HL-60 (cell line): ENCODE measurements at regions not wholly inside any gene's neighbourhood (a gene's known extent, or its start where the extent isn't known, plus 50 kb on each side); places are given as distances from the start of the nearest gene placed in this dataset.

Source experiments
- DNase-seq, 2 experiments: peaks; one replicate each; pipeline ENCODE4 v3.0.0-alpha.2; 2010 to 2020; ENCODE audit warnings: low read depth in 1 of 2, low spot score in 1 of 2
- H3K27ac ChIP-seq: fragments of 250-450 bp; sonication (Bioruptor Pico); replicated peaks from 2 replicates; pipeline ENCODE4 v1.5.1; 2020; ENCODE audit warnings: mild to moderate bottlenecking, moderate library complexity
- H3K27me3 ChIP-seq: fragments of 250-450 bp; sonication (Bioruptor Pico); 2 replicates; pipeline ENCODE4 v1.5.1; 2021; ENCODE audit warnings: mild to moderate bottlenecking, moderate library complexity; ENCODE audit not compliant: insufficient read depth, poor library complexity, severe bottlenecking
- H3K4me3 ChIP-seq: replicated peaks from 2 replicates; pipeline ENCODE4 v1.5.1; 2011; ENCODE audit warnings: mild to moderate bottlenecking, control low read depth, low read length; ENCODE audit not compliant: insufficient read depth
- CTCF ChIP-seq: IDR thresholded peaks from one replicate; pipeline ENCODE4 v1.5.1; 2011; ENCODE audit warnings: low read length, control low read depth, inconsistent platforms; ENCODE audit not compliant: insufficient read depth
- GABPA ChIP-seq: IDR thresholded peaks from 2 replicates; pipeline ENCODE4 v1.6.1; 2012; ENCODE audit warnings: low read depth
- POLR2AphosphoS5 ChIP-seq: IDR thresholded peaks from 2 replicates; pipeline ENCODE4 v1.6.1; 2012; ENCODE audit warnings: low read depth
- REST ChIP-seq: IDR thresholded peaks from 2 replicates; pipeline ENCODE4 v1.6.1; 2012; ENCODE audit warnings: low read depth; ENCODE audit not compliant: insufficient replicate concordance
- SPI1 ChIP-seq: IDR thresholded peaks from 2 replicates; pipeline ENCODE4 v1.6.1; 2012; ENCODE audit warnings: low read depth, mild to moderate bottlenecking, borderline replicate concordance

GRCh38 chr9:18216376-18216775 is 257.6 kb upstream of the ADAMTSL1 start:
- no peak for TF ChIP-seq SPI1
- no peak for TF ChIP-seq CTCF
- no peak for TF ChIP-seq GABPA
- no peak for TF ChIP-seq REST
- no peak for TF ChIP-seq POLR2AphosphoS5
- Histone ChIP-seq H3K27ac (no peak overlapping the region), H3K27me3 (no peaks in the 10 kb centered on the region), H3K4me3 (no peak overlapping the region)
- DNase-seq = no peak

GRCh38 chr9:18228101-18228500 is 245.9 kb upstream of the ADAMTSL1 start:
- Histone ChIP-seq H3K4me3 (no peak overlapping the region), H3K27ac (no peak overlapping the region), H3K27me3 (no peaks in the 10 kb centered on the region)
- no peak for DNase-seq
- no peak for TF ChIP-seq POLR2AphosphoS5
- no peak for TF ChIP-seq CTCF
- no peak for TF ChIP-seq GABPA
- no peak for TF ChIP-seq SPI1
- no peak for TF ChIP-seq REST

- Histone ChIP-seq H3K4me3 (no peak overlapping the region), H3K27me3 (no peaks in the 10 kb centered on the region), H3K27ac (no peak overlapping the region)
- no peak for DNase-seq
- TF ChIP-seq SPI1 (no peak), GABPA (no peak), CTCF (no peak), REST (no peak), POLR2AphosphoS5 (no peak)
Measured at GRCh38 chr9:18229992-18230676, 243.8 kb upstream of the ADAMTSL1 start.
